HCT116 (cell line): ENCODE measurements at regions not wholly inside any gene's neighbourhood (a gene's known extent, or its start where the extent isn't known, plus 50 kb on each side); places are given as distances from the start of the nearest gene placed in this dataset.

Source experiments
- ATAC-seq: fragments of 200-7000 bp; cut with Tn5 transposase; 2 replicates; pipeline ENCODE4 v1.9.1; 2020; ENCODE audit warnings: mild to moderate bottlenecking, moderate library complexity
- BruUV-seq: library from RNA; stranded (reverse); fragments of 400-500 nt; replicated peaks from 2 replicates; lab custom pipeline; 2021; lab: Mats Ljungman, UMichigan
- CTCF ChIA-PET: fragments of 300-600 bp; sonication (Branson Sonifier 250); formaldehyde crosslinking; loops from one replicate; lab custom pipeline; 2021; ENCODE audit warnings: antibody characterized with exemption; lab: Charles Lee
- POLR2A ChIA-PET: fragments of 300-600, 350-600 bp; sonication (Branson Sonifier 250); formaldehyde crosslinking; loops from one replicate; lab custom pipeline; 2021; ENCODE audit warnings: antibody characterized with exemption; lab: Charles Lee
- RAD21 ChIA-PET, 2 experiments: fragments of 300-600 bp; sonication (Branson Sonifier 250); formaldehyde crosslinking; loops; one replicate each; lab custom pipeline; 2023; ENCODE audit warnings: low total read pairs in 2 of 2; ENCODE audit not compliant: uncharacterized antibody in 2 of 2, unreplicated experiment in 2 of 2, low non-redundant PET in 1 of 2; lab: Charles Lee
- DNase-seq: peaks from one replicate; pipeline ENCODE4 v3.0.0-alpha.2; 2010; ENCODE audit warnings: low read depth, low spot score
- H2AFZ ChIP-seq: fragments of 200-600 bp; shearing (Covaris generic), sonication (generic); 2 replicates; pipeline ENCODE4 v1.6.1; 2017; ENCODE audit warnings: low read depth, mixed run types, mixed read lengths, antibody characterized with exemption, low read length; ENCODE audit not compliant: poor library complexity, severe bottlenecking
- H3K27ac ChIP-seq: 2 replicates; pipeline ENCODE4 v1.5.1; 2012; ENCODE audit warnings: low read depth, low read length
- H3K27me3 ChIP-seq: fragments of 200-600 bp; sonication (generic); 2 replicates; pipeline ENCODE4 v1.6.1; 2016; ENCODE audit warnings: mixed run types, low read length, mixed read lengths; ENCODE audit not compliant: insufficient read depth
- H3K36me3 ChIP-seq, 2 experiments: fragments of 200-500 bp in 1 of 2; fragments of 200-600 bp in 1 of 2; sonication (Bioruptor generic) in 1 of 2; sonication (generic) in 1 of 2; 2 replicates each; pipeline versions ENCODE4 v1.5.1 to v1.6.1; 2014 to 2016; ENCODE audit warnings: low read length in 2 of 2, inconsistent platforms in 1 of 2, mixed read lengths in 1 of 2, mixed run types in 1 of 2; ENCODE audit not compliant: insufficient read depth in 2 of 2, control insufficient read depth in 1 of 2
- H3K4me1 ChIP-seq, 2 experiments: fragments of 200-600 bp in 1 of 2; sonication (generic) in 1 of 2; 2 replicates each; pipeline versions ENCODE4 v1.5.1 to v1.6.1; 2012 to 2017; ENCODE audit warnings: low read length in 2 of 2, inconsistent platforms in 1 of 2, mild to moderate bottlenecking in 1 of 2, mixed read lengths in 1 of 2, mixed run types in 1 of 2, moderate library complexity in 1 of 2; ENCODE audit not compliant: insufficient read depth in 2 of 2, control insufficient read depth in 1 of 2
- H3K4me2 ChIP-seq: fragments of 200-600 bp; sonication (generic); 2 replicates; pipeline ENCODE4 v1.6.1; 2017; ENCODE audit warnings: mixed run types, low read length, mixed read lengths
- H3K4me3 ChIP-seq, 2 experiments: fragments of 200-600 bp in 1 of 2; sonication (generic) in 1 of 2; replicated peaks in 1 of 2; 2 replicates each; pipeline ENCODE4 v1.5.1; 2011 to 2016; ENCODE audit warnings: low read length in 2 of 2, control low read depth in 1 of 2, low read depth in 1 of 2, mild to moderate bottlenecking in 1 of 2, mixed read lengths in 1 of 2, mixed run types in 1 of 2
- H3K79me2 ChIP-seq: fragments of 200-600 bp; sonication (generic); 2 replicates; pipeline ENCODE4 v1.6.1; 2017; ENCODE audit warnings: mild to moderate bottlenecking, mixed run types, low read length, moderate library complexity, mixed read lengths; ENCODE audit not compliant: insufficient read depth
- H3K9ac ChIP-seq: fragments of 200-600 bp; sonication (generic); 2 replicates; pipeline ENCODE4 v1.6.1; 2016; ENCODE audit warnings: low read length, mixed read lengths
- H3K9me2 ChIP-seq: fragments of 200-600 bp; sonication (generic), shearing (Covaris generic); 2 replicates; pipeline ENCODE4 v1.6.1; 2017; ENCODE audit warnings: mixed run types, mild to moderate bottlenecking, moderate library complexity; ENCODE audit not compliant: insufficient read depth
- H3K9me3 ChIP-seq, 2 experiments: fragments of 200-500 bp in 1 of 2; fragments of 200-600 bp in 1 of 2; sonication (Bioruptor generic) in 1 of 2; sonication (generic) in 1 of 2; 2 replicates each; pipeline ENCODE4 v1.6.1; 2014 to 2017; ENCODE audit warnings: low read length in 2 of 2, mixed read lengths in 2 of 2, inconsistent platforms in 1 of 2, low read depth in 1 of 2, mild to moderate bottlenecking in 1 of 2, mixed run types in 1 of 2, moderate library complexity in 1 of 2; ENCODE audit not compliant: control insufficient read depth in 1 of 2, insufficient read depth in 1 of 2
- H4K20me1 ChIP-seq: fragments of 200-600 bp; sonication (generic), shearing (Covaris generic); 2 replicates; pipeline ENCODE4 v1.6.1; 2017; ENCODE audit warnings: mixed run types, mild to moderate bottlenecking, moderate library complexity; ENCODE audit not compliant: insufficient read depth
- ATF3 ChIP-seq: IDR thresholded peaks from 2 replicates; pipeline ENCODE4 v1.6.1; 2012
- CBX3 ChIP-seq: IDR thresholded peaks from 2 replicates; pipeline ENCODE4 v1.6.1; 2012; ENCODE audit warnings: low read depth
- CEBPB ChIP-seq: IDR thresholded peaks from 2 replicates; pipeline ENCODE4 v1.6.1; 2012; ENCODE audit warnings: low read depth
- CTCF ChIP-seq, 3 experiments: fragments of 200-600 bp in 1 of 3; sonication (generic) in 1 of 3; IDR thresholded peaks in 2 of 3; conservative IDR thresholded peaks in 1 of 3; 2 replicates each; pipeline ENCODE4 v1.5.1; 2012 to 2017; ENCODE audit warnings: low read depth in 2 of 3, low read length in 2 of 3, antibody characterized with exemption in 1 of 3, borderline replicate concordance in 1 of 3, control low read depth in 1 of 3, mild to moderate bottlenecking in 1 of 3, mixed read lengths in 1 of 3, mixed run types in 1 of 3, moderate library complexity in 1 of 3; ENCODE audit not compliant: insufficient read depth in 1 of 3
- EGR1 ChIP-seq: IDR thresholded peaks from 2 replicates; pipeline ENCODE4 v1.6.1; 2012; ENCODE audit warnings: low read depth
- ELF1 ChIP-seq: IDR thresholded peaks from 2 replicates; pipeline ENCODE4 v1.6.1; 2012; ENCODE audit warnings: low read depth, borderline replicate concordance
- EZH2 ChIP-seq: fragments of 200-600 bp; sonication (generic); IDR thresholded peaks from 2 replicates; pipeline ENCODE4 v1.6.1; 2017; ENCODE audit warnings: antibody characterized with exemption, mixed run types
- EZH2phosphoT487 ChIP-seq: fragments of 200-600 bp; IDR thresholded peaks from 2 replicates; pipeline ENCODE4 v1.6.1; 2018; ENCODE audit warnings: antibody characterized with exemption, borderline replicate concordance
- JUND ChIP-seq: IDR thresholded peaks from 2 replicates; pipeline ENCODE4 v1.6.1; 2012
- MAX ChIP-seq: IDR thresholded peaks from 2 replicates; pipeline ENCODE4 v1.6.1; 2012
- POLR2AphosphoS5 ChIP-seq: IDR thresholded peaks from 2 replicates; pipeline ENCODE4 v1.6.1; 2011; ENCODE audit warnings: mild to moderate bottlenecking, low read depth, low read length, moderate library complexity
- RAD21 ChIP-seq: IDR thresholded peaks from 2 replicates; pipeline ENCODE4 v1.6.1; 2012; ENCODE audit warnings: low read depth, mild to moderate bottlenecking
- REST ChIP-seq: IDR thresholded peaks from 2 replicates; pipeline ENCODE4 v1.6.1; 2012; ENCODE audit warnings: low read depth
- SIN3A ChIP-seq: IDR thresholded peaks from 2 replicates; pipeline ENCODE4 v1.6.1; 2012; ENCODE audit warnings: low read depth
- SP1 ChIP-seq: IDR thresholded peaks from 2 replicates; pipeline ENCODE4 v1.6.1; 2012; ENCODE audit warnings: low read depth
- SRF ChIP-seq: IDR thresholded peaks from 2 replicates; pipeline ENCODE4 v1.6.1; 2012; ENCODE audit warnings: low read depth
- TCF7L2 ChIP-seq: IDR thresholded peaks from 2 replicates; pipeline ENCODE4 v1.7.0; 2011; ENCODE audit warnings: borderline replicate concordance, inconsistent platforms; ENCODE audit not compliant: insufficient read depth, insufficient read length; ENCODE audit errors: extremely low read depth
- ZBTB33 ChIP-seq: IDR thresholded peaks from 2 replicates; pipeline ENCODE4 v1.6.1; 2011; ENCODE audit warnings: mild to moderate bottlenecking, low read length, moderate library complexity; ENCODE audit not compliant: insufficient replicate concordance; ENCODE audit errors: extremely low read depth
- ZFX ChIP-seq: fragments of 450-650 bp; IDR thresholded peaks from 2 replicates; pipeline ENCODE4 v1.6.1; 2017
- ZNF274 ChIP-seq: fragments of 200-500 bp; sonication (Bioruptor generic); IDR thresholded peaks from 2 replicates; pipeline ENCODE4 v1.6.1; 2014; ENCODE audit warnings: mild to moderate bottlenecking, low read depth, low read length, inconsistent platforms
- intact Hi-C: fragments of 100-400 bp; cut with micrococcal nuclease; formaldehyde crosslinking; loops from 2 replicates; pipeline ENCODE4 v1.10.0; 2022

- Histone ChIP-seq H2AFZ (no peak overlapping the region), H3K4me2 (no peak overlapping the region), H3K79me2 (no peaks in the 10 kb centered on the region), H3K27ac (no peak overlapping the region), H3K4me1 (no peaks in the 10 kb centered on the region), H3K4me3 (no peak overlapping the region)
- ATAC-seq: no peak
- ChIA-PET POLR2A (no interaction called here), CTCF (no interaction called here)
- intact Hi-C loops: no loop called here
- TF ChIP-seq TCF7L2 (no peak), CTCF (IDR thresholded peaks at IDR 0.05 in 2 of 3, conservative IDR thresholded peaks at IDR 0.05 in 1 of 3; ENCODE audit: borderline replicate concordance in 1 of 3, insufficient read depth in 1 of 3, low read depth in 2 of 3, low read length in 2 of 3) (no peak), EZH2phosphoT487 (no peak), SP1 (no peak), ZNF274 (no peak), CEBPB (no peak), SRF (no peak), JUND (no peak), ZFX (no peak), EGR1 (no peak), REST (no peak), POLR2AphosphoS5 (no peak), CBX3 (no peak), ELF1 (no peak), ATF3 (no peak), ZBTB33 (no peak), EZH2 (no peak), MAX (no peak), RAD21 (no peak), SIN3A (no peak)
- TF ChIP-seq, all 23 proteins: peak for 0
- peaks cover 7% of the 10 kb centered on the region; the same call in 1 of the 2 replicates for H3K27me3 ChIP-seq
- no peaks in the 10 kb centered on the region for H3K36me3 ChIP-seq
- H3K9ac ChIP-seq: no peak overlapping the region
- RAD21 ChIA-PET: no interaction called here
- DNase-seq: no peak
- H3K9me3 ChIP-seq: no peaks in the 10 kb centered on the region
- no TSS peak for BruUV-seq
- H3K9me2 ChIP-seq: no peaks in the 10 kb centered on the region
- no peaks in the 10 kb centered on the region for H4K20me1 ChIP-seq
Observed at GRCh38 chr5:5558102-5558501, 135.6 kb downstream of the ICE1 start.
